ENCODE measurements at regions not wholly inside any gene's neighbourhood (a gene's known extent, or its start where the extent isn't known, plus 50 kb on each side); places are given as distances from the start of the nearest gene placed in this dataset.

DNA sequence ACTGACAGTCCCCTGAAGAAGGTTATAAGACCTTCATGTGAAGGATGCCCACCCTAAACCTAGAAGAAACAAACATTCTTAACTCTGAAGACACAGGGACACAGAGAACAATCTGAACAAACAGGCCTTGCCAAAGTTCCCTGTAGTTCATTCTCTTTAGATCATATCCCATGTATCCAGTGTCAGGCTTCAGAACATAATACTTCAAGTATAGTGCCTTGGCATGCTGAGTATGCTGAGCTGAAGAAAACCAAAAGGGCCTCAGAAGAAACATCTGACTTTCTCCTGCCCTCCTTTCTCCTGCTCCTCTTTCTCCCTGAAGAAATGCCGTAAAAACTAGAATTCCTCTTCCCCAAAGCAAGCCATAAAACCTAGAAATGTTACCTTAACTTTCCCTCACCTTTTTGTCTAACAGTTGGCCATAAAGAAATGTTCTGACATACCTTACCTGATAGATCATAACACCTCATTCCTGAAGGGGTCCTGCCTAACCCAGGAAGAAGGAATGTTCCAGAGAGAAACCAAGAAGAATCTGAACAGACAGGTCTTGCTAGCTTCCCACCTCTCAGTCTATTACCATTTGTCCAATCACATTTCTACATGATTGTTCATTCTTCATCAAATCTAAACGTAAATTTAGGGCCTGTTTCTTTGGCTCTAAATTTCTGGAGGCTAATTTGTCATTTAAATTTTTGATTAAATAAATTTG is 160.1 kb upstream of the ZC3H15 start:
- TF ChIP-seq, protein P1, sequence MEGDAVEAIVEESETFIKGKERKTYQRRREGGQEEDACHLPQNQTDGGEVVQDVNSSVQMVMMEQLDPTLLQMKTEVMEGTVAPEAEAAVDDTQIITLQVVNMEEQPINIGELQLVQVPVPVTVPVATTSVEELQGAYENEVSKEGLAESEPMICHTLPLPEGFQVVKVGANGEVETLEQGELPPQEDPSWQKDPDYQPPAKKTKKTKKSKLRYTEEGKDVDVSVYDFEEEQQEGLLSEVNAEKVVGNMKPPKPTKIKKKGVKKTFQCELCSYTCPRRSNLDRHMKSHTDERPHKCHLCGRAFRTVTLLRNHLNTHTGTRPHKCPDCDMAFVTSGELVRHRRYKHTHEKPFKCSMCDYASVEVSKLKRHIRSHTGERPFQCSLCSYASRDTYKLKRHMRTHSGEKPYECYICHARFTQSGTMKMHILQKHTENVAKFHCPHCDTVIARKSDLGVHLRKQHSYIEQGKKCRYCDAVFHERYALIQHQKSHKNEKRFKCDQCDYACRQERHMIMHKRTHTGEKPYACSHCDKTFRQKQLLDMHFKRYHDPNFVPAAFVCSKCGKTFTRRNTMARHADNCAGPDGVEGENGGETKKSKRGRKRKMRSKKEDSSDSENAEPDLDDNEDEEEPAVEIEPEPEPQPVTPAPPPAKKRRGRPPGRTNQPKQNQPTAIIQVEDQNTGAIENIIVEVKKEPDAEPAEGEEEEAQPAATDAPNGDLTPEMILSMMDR (IDR thresholded peaks at IDR 0.05) = no peak
- TF ChIP-seq POLR2A (IDR thresholded peaks at IDR 0.05) = no peak

Data from prostate gland (tissue), 2 donors.